Fibroblast of pulmonary artery (primary cell): ENCODE measurements at regions not wholly inside any gene's neighbourhood (a gene's known extent, or its start where the extent isn't known, plus 50 kb on each side); places are given as distances from the start of the nearest gene placed in this dataset.

Source experiments
- DNase-seq: peaks from one replicate; pipeline ENCODE4 v3.0.0-alpha.2; 2010; ENCODE audit warnings: low read depth
- H3K4me3 ChIP-seq: replicated peaks from 2 replicates; pipeline ENCODE4 v1.5.1; 2011; ENCODE audit warnings: low read depth, mild to moderate bottlenecking, control low read depth, low read length, moderate library complexity
- TF ChIP-seq, protein P1 (sequence below): IDR thresholded peaks from 2 replicates; pipeline ENCODE4 v1.5.1; 2011; ENCODE audit warnings: mild to moderate bottlenecking, control low read depth, low read length, inconsistent platforms; ENCODE audit errors: missing control alignments

- TF ChIP-seq, protein P1, sequence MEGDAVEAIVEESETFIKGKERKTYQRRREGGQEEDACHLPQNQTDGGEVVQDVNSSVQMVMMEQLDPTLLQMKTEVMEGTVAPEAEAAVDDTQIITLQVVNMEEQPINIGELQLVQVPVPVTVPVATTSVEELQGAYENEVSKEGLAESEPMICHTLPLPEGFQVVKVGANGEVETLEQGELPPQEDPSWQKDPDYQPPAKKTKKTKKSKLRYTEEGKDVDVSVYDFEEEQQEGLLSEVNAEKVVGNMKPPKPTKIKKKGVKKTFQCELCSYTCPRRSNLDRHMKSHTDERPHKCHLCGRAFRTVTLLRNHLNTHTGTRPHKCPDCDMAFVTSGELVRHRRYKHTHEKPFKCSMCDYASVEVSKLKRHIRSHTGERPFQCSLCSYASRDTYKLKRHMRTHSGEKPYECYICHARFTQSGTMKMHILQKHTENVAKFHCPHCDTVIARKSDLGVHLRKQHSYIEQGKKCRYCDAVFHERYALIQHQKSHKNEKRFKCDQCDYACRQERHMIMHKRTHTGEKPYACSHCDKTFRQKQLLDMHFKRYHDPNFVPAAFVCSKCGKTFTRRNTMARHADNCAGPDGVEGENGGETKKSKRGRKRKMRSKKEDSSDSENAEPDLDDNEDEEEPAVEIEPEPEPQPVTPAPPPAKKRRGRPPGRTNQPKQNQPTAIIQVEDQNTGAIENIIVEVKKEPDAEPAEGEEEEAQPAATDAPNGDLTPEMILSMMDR: no peak
- no peak for DNase-seq
- no peak overlapping the region for H3K4me3 ChIP-seq
Measured at GRCh38 chr13:65026505-65026904, 2203.6 kb downstream of the PCDH9 start.

DNA sequence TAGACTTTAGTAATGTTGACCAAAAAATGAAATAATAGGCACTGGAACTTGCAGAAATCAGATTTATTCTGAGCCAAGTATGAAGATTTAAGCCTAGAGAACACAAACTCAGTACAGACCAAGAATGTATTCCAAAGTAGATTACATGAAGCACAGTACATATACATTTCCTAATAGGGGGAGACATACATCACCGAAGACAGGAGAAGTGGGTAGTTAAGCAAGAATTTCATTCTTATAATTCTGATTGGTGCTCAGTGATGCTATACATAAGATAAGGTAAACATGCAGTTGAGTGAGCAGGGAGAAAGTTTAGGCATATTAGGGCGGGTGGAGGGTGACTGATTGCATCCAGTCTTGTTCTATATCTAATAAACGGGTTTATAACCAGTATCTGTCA is 2218.8 kb downstream of the PCDH9 start:
- no peak for DNase-seq
- TF ChIP-seq, protein P1: no peak
- H3K4me3 ChIP-seq: no peak overlapping the region

GRCh38 chr13:64997438-64997837 is 2232.7 kb downstream of the PCDH9 start:
- TF ChIP-seq, protein P1: no peak
- no peak for DNase-seq
- no peak overlapping the region for H3K4me3 ChIP-seq

DNA sequence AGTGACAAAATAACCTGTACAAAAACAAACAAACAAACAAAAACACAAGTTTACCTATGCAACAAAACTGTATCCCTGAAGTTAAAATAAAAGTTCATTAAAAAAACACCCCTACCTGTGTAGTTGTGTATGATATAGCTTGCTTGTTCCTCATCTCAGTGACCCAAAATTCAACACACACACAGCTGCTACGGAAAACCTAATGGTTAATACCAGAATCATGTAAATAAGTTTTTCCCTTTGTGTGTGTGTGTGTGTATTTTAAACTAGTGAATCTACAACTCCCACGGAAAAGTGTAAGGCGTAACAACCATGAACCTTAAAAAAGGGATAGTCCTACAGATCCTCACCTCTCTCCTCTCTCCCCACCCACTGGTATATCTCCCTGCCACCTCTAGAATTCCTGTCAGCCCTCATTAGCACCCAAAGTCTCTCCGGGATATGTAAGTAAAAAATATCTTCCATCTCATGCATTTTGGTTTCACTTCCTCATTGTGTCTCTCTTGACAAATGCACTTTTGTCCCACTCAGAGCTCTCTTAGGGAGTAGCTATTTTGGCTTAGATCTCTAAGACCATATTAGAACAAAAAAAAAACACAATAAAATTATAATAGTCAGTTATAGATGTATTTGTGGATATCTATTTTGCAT is 2236.5 kb downstream of the PCDH9 start:
- no peak for DNase-seq
- H3K4me3 ChIP-seq: no peak overlapping the region
- TF ChIP-seq, protein P1: no peak

GRCh38 chr13:64992314-64992713 is 2237.8 kb downstream of the PCDH9 start:
- TF ChIP-seq, protein P1: no peak
- no peak for DNase-seq
- H3K4me3 ChIP-seq: no peak overlapping the region

DNA sequence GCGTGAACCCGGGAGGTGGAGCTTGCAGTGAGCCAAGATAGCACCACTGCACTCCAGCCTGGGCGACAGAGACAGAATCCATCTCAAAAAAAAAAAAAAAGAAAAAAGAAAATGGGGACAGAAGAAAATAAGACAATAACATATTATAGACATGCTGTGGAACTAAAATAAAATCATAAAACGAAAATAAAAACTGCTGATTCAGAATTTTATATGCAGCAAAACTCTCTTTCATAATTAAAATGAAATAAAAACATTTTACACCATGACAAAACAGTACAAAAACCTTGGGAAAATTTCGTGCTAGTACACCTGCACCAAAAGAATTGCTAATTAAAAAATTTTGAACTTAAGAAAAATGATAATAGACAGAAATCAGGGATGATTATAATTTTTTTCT is 2245.1 kb downstream of the PCDH9 start:
- H3K4me3 ChIP-seq: no peak overlapping the region
- no peak for DNase-seq
- TF ChIP-seq, protein P1: no peak

DNA sequence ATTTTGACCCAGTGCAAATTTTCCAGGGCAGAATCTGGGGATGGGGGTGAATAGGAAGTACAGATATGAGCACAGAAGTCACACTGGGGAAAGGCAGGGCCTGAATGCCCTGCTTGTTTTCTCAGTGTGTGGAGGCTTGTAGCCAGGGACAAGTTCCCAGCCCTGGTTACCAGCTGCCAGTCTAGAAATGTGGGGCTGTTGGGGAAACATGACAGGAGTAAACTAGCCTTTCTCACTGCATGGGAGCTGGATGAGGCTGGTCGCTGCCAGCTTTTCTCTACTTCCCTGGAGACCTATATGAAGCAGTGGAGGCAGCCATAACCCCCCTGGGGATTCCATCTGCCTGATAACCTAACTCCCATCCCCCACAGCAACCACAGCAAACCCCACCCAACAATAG is 2267.7 kb downstream of the PCDH9 start:
- TF ChIP-seq, protein P1: no peak
- no peak for DNase-seq
- no peak overlapping the region for H3K4me3 ChIP-seq
